KMS-11 (cell line): ENCODE measurements at regions not wholly inside any gene's neighbourhood (a gene's known extent, or its start where the extent isn't known, plus 50 kb on each side); places are given as distances from the start of the nearest gene placed in this dataset.
"Not testable (repeated sequence)": the region's sequence is repeated elsewhere in the genome, so short reads cannot be mapped to it uniquely, and the experiment has no call there.

ENCODE experiments used
- H2AFZ ChIP-seq: fragments of 200-600 bp; sonication (generic); 2 replicates; pipeline ENCODE4 v1.6.1; 2016; ENCODE audit warnings: antibody characterized with exemption, mixed run types, low read depth
- H3K27ac ChIP-seq: fragments of 200-600 bp; sonication (generic); 2 replicates; pipeline ENCODE4 v1.6.1; 2016; ENCODE audit warnings: mild to moderate bottlenecking, mixed run types
- H3K27me3 ChIP-seq: fragments of 200-600 bp; sonication (generic); 2 replicates; pipeline ENCODE4 v1.6.1; 2017; ENCODE audit warnings: mild to moderate bottlenecking, low read depth, mixed run types, moderate library complexity; ENCODE audit not compliant: insufficient read depth
- H3K36me3 ChIP-seq: fragments of 200-600 bp; sonication (generic); 2 replicates; pipeline ENCODE4 v1.6.1; 2017; ENCODE audit warnings: mild to moderate bottlenecking, mixed run types; ENCODE audit not compliant: insufficient read depth
- H3K4me1 ChIP-seq: fragments of 200-600 bp; sonication (generic); 2 replicates; pipeline ENCODE4 v1.6.1; 2016; ENCODE audit warnings: mild to moderate bottlenecking, low read depth, mixed run types; ENCODE audit not compliant: poor library complexity, severe bottlenecking
- H3K4me2 ChIP-seq: fragments of 200-600 bp; sonication (generic); 2 replicates; pipeline ENCODE4 v1.7.0; 2016; ENCODE audit warnings: mild to moderate bottlenecking, mixed run types
- H3K4me3 ChIP-seq: fragments of 200-600 bp; sonication (generic); IDR thresholded peaks from 2 replicates; pipeline ENCODE4 v1.6.1; 2017; ENCODE audit warnings: low read depth, low read length, mixed read lengths; ENCODE audit not compliant: insufficient read depth
- H3K79me2 ChIP-seq: fragments of 200-600 bp; sonication (generic); 2 replicates; pipeline ENCODE4 v1.6.1; 2016; ENCODE audit warnings: low read depth, mixed run types; ENCODE audit not compliant: insufficient read depth
- H3K9ac ChIP-seq: fragments of 200-600 bp; sonication (generic); 2 replicates; pipeline ENCODE4 v1.6.1; 2016; ENCODE audit warnings: mild to moderate bottlenecking, mixed run types
- H4K20me1 ChIP-seq: fragments of 200-600 bp; sonication (generic); 2 replicates; pipeline ENCODE4 v1.6.1; 2016; ENCODE audit warnings: mild to moderate bottlenecking, mixed run types; ENCODE audit not compliant: insufficient read depth
- CTCF ChIP-seq: fragments of 200-600 bp; sonication (generic); conservative IDR thresholded peaks from 2 replicates; pipeline ENCODE4 v1.6.1; 2017; ENCODE audit warnings: low read depth, mild to moderate bottlenecking, antibody characterized with exemption, low read length, moderate library complexity, mixed read lengths

GRCh38 chr14:21852061-21852664, 178.5 kb upstream of the OR4E1 start:
- H2AFZ ChIP-seq, result peak overlapping the region; percentile 19; the same call in 1 of the 2 replicates

GRCh38 chr14:21846902-21847301, 173.3 kb upstream of the OR4E1 start:
- not testable (repeated sequence) for H3K27me3 ChIP-seq, H3K4me1 ChIP-seq, H3K36me3 ChIP-seq, H3K27ac ChIP-seq, H4K20me1 ChIP-seq, H3K79me2 ChIP-seq, H3K9ac ChIP-seq, H3K4me3 ChIP-seq
- Histone ChIP-seq H2AFZ (peak overlapping the region; percentile 61), H3K4me2 (0 out of 2 replicates have a peak overlapping the region, but pooled peaks have one; percentile 19)

More at GRCh38 chr14:21852061-21852664, 178.5 kb upstream of the OR4E1 start:
- Histone ChIP-seq H3K4me1 (peaks cover 3% of the 10 kb centered on the region), H3K27ac (no peak overlapping the region), H3K27me3 (no peaks in the 10 kb centered on the region), H3K79me2 (no peaks in the 10 kb centered on the region), H3K9ac (no peak overlapping the region), H4K20me1 (no peaks in the 10 kb centered on the region), H3K4me3 (no peak overlapping the region), H3K4me2 (no peak overlapping the region), H3K36me3 (no peaks in the 10 kb centered on the region)
- peak; percentile 70 for TF ChIP-seq CTCF

GRCh38 chr14:21846227-21846885, 172.7 kb upstream of the OR4E1 start:
- no peak overlapping the region for H3K27ac ChIP-seq
- no peaks in the 10 kb centered on the region for H3K4me1 ChIP-seq
- no peaks in the 10 kb centered on the region for H3K36me3 ChIP-seq
- peak; percentile 77 for TF ChIP-seq CTCF
- no peak overlapping the region for H3K9ac ChIP-seq
- peak overlapping the region; percentile 61 for H2AFZ ChIP-seq
- H4K20me1 ChIP-seq, result no peaks in the 10 kb centered on the region
- no peaks in the 10 kb centered on the region for H3K79me2 ChIP-seq
- no peak overlapping the region for H3K4me3 ChIP-seq
- peak overlapping the region; percentile 19; the same call in 1 of the 2 replicates for H3K4me2 ChIP-seq
- no peaks in the 10 kb centered on the region for H3K27me3 ChIP-seq

GRCh38 chr14:21840765-21841164, 167.1 kb upstream of the OR4E1 start:
- Histone ChIP-seq H3K79me2 (no peaks in the 10 kb centered on the region), H3K4me1 (no peaks in the 10 kb centered on the region), H3K4me3 (no peak overlapping the region), H3K9ac (no peak overlapping the region), H4K20me1 (no peaks in the 10 kb centered on the region), H3K4me2 (no peak overlapping the region), H3K36me3 (no peaks in the 10 kb centered on the region), H2AFZ (no peak overlapping the region), H3K27ac (no peak overlapping the region), H3K27me3 (no peaks in the 10 kb centered on the region)
- no peak for TF ChIP-seq CTCF

GRCh38 chr14:21833836-21834235, 160.2 kb upstream of the OR4E1 start:
- no peaks in the 10 kb centered on the region for H3K4me1 ChIP-seq
- H3K27me3 ChIP-seq, result no peaks in the 10 kb centered on the region
- H3K79me2 ChIP-seq, result no peaks in the 10 kb centered on the region
- H3K9ac ChIP-seq, result no peak overlapping the region
- no peaks in the 10 kb centered on the region for H4K20me1 ChIP-seq
- no peak overlapping the region for H3K4me2 ChIP-seq
- H3K36me3 ChIP-seq, result no peaks in the 10 kb centered on the region
- H3K4me3 ChIP-seq, result no peak overlapping the region
- no peak for TF ChIP-seq CTCF
- H2AFZ ChIP-seq, result no peak overlapping the region
- no peak overlapping the region for H3K27ac ChIP-seq
